Kidney (tissue), 13 donors: ENCODE measurements at regions not wholly inside any gene's neighbourhood (a gene's known extent, or its start where the extent isn't known, plus 50 kb on each side); places are given as distances from the start of the nearest gene placed in this dataset.
A peak's percentile ranks its signal among the peaks of the same experiment; 100 is the strongest.
"Not testable (repeated sequence)": the region's sequence is repeated elsewhere in the genome, so short reads cannot be mapped to it uniquely, and the experiment has no call there.

Source experiments
- DNase-seq, 5 donors: peaks; one replicate each; pipeline ENCODE4 v3.0.0-alpha.2; 2013 to 2020
- FAIRE-seq: peaks from 2 replicates; lab custom pipeline; 2012; peaks lifted over from hg19 to GRCh38; lab: Jason Lieb, UNC
- H3K27ac ChIP-seq, 2 donors: one replicate each; pipeline ENCODE4 v1.7.0; 2013; ENCODE audit warnings: low read depth in 2 of 2, low read length in 2 of 2, inconsistent platforms in 1 of 2
- H3K27me3 ChIP-seq: one replicate; pipeline ENCODE4 v1.7.1; 2013; ENCODE audit warnings: low read length, inconsistent platforms; ENCODE audit not compliant: control insufficient read depth, insufficient read depth
- H3K36me3 ChIP-seq, 3 donors: one replicate each; pipeline versions ENCODE4 v1.7.0 to v1.7.1; 2013; ENCODE audit warnings: low read length in 3 of 3, control low read depth in 1 of 3, inconsistent platforms in 1 of 3; ENCODE audit not compliant: insufficient read depth in 3 of 3, control insufficient read depth in 2 of 3
- H3K4me1 ChIP-seq, 3 donors: one replicate each; pipeline versions ENCODE4 v1.7.0 to v1.7.1; 2013; ENCODE audit warnings: low read length in 3 of 3, inconsistent platforms in 1 of 3, low read depth in 1 of 3; ENCODE audit not compliant: control insufficient read depth in 2 of 3, insufficient read depth in 2 of 3
- H3K4me3 ChIP-seq, 3 donors: one replicate each; pipeline versions ENCODE4 v1.7.0 to v1.8.1; 2013; ENCODE audit warnings: low read length in 3 of 3, control low read depth in 1 of 3, inconsistent platforms in 1 of 3
- H3K9ac ChIP-seq, 3 donors: one replicate each; pipeline versions ENCODE4 v1.7.0 to v1.7.1; 2013; ENCODE audit warnings: low read length in 3 of 3, control low read depth in 1 of 3, inconsistent platforms in 1 of 3
- H3K9me3 ChIP-seq, 3 donors: one replicate each; pipeline versions ENCODE4 v1.7.0 to v1.7.1; 2013; ENCODE audit warnings: low read length in 3 of 3, control low read depth in 1 of 3, inconsistent platforms in 1 of 3; ENCODE audit not compliant: control insufficient read depth in 2 of 3, insufficient read depth in 1 of 3
- CTCF ChIP-seq: IDR thresholded peaks from 3 replicates; pipeline ENCODE4 v1.5.1; 2012; ENCODE audit warnings: mild to moderate bottlenecking, moderate library complexity, borderline replicate concordance; ENCODE audit not compliant: insufficient read depth; ENCODE audit errors: extremely low read depth
- intact Hi-C: fragments of 100-400 bp; cut with DNase I; formaldehyde crosslinking; loops from one replicate; pipeline ENCODE4 v1.11.1; 2022
- donor health status: control.
- donor health status: control.
- donor health status: control.
- donor health status: control.
- donor health status: control.
- donor health status: DM: yes; HTN: yes; CAD: no.
- donor health status: Normal renal cell carcinoma (clear cell type).

GRCh38 chr10:16030562-16030961, 170.3 kb upstream of the MINDY3 start:
- Histone ChIP-seq H3K36me3 (no peaks in the 10 kb centered on the region), H3K9ac (no peak overlapping the region), H3K9me3 (peaks cover 0 to under 1% (median 0%) of the 10 kb centered on the region in 3 donors), H3K4me3 (no peak overlapping the region), H3K27ac (no peak overlapping the region), H3K4me1 (no peaks in the 10 kb centered on the region), H3K27me3 (no peaks in the 10 kb centered on the region)
- intact Hi-C loops: no loop called here
- DNase-seq (no peak), FAIRE-seq (no peak)
- TF ChIP-seq CTCF: no peak

- Histone ChIP-seq H3K9ac (no peak overlapping the region), H3K27ac (no peak overlapping the region), H3K4me1 (no peaks in the 10 kb centered on the region), H3K4me3 (no peak overlapping the region), H3K36me3 (no peaks in the 10 kb centered on the region), H3K9me3 (no peaks in the 10 kb centered on the region), H3K27me3 (no peaks in the 10 kb centered on the region)
- FAIRE-seq: no peak
- intact Hi-C loops: no loop called here
- no peak for TF ChIP-seq CTCF
- no peak for DNase-seq
Measured at GRCh38 chr10:16049050-16049449, 188.7 kb upstream of the MINDY3 start.

- Histone ChIP-seq H3K27ac (no peak overlapping the region), H3K36me3 (no peaks in the 10 kb centered on the region), H3K27me3 (no peaks in the 10 kb centered on the region), H3K4me3 (no peak overlapping the region), H3K4me1 (no peaks in the 10 kb centered on the region), H3K9me3 (no peaks in the 10 kb centered on the region), H3K9ac (no peak overlapping the region)
- FAIRE-seq (no peak), DNase-seq (no peak)
- intact Hi-C loops: no loop called here
- no peak for TF ChIP-seq CTCF
Measured at GRCh38 chr10:16049782-16050181, 189.5 kb upstream of the MINDY3 start.

- Histone ChIP-seq H3K27ac (no peak overlapping the region), H3K4me1 (no peaks in the 10 kb centered on the region), H3K9me3 (no peaks in the 10 kb centered on the region), H3K36me3 (no peaks in the 10 kb centered on the region), H3K27me3 (no peaks in the 10 kb centered on the region), H3K9ac (no peak overlapping the region), H3K4me3 (no peak overlapping the region)
- intact Hi-C loops: no loop called here
- FAIRE-seq (no peak), DNase-seq (peak in 1 of 5 donors; percentile 1)
- TF ChIP-seq CTCF: no peak
Measured at GRCh38 chr10:16063350-16063749, 203.0 kb upstream of the MINDY3 start.

GRCh38 chr10:16083551-16083950, 223.2 kb upstream of the MINDY3 start:
- H3K27me3 ChIP-seq, DNase-seq, H3K36me3 ChIP-seq, H3K4me3 ChIP-seq, FAIRE-seq, H3K9me3 ChIP-seq, H3K9ac ChIP-seq, H3K27ac ChIP-seq, intact Hi-C loops, H3K4me1 ChIP-seq: not testable (repeated sequence)
